ENCODE measurements at regions not wholly inside any gene's neighbourhood (a gene's known extent, or its start where the extent isn't known, plus 50 kb on each side); places are given as distances from the start of the nearest gene placed in this dataset.
"Not testable (repeated sequence)": the region's sequence is repeated elsewhere in the genome, so short reads cannot be mapped to it uniquely, and the experiment has no call there.

DNA sequence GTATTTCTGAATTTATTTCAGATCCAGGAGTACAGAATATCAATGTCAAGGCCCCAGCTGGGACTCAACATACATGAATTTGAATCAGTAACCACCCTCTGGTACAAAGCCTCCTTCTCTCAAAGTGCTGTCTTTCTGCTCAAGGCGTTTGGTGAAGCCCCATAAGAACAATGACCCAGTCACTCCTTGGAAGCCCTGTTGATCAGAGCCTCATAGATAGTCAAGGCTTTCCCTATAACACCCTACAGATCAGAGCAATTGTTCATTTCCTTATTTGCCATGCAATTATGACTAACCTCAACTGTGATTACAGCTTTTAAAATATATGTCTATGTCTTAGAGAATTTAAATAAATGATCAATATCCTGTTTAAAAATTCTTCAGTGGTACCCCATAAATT, 159.1 kb upstream of the CREB1 start:
- no peak for TF ChIP-seq POLR2A (IDR thresholded peaks at IDR 0.05)
- TF ChIP-seq, protein P1, sequence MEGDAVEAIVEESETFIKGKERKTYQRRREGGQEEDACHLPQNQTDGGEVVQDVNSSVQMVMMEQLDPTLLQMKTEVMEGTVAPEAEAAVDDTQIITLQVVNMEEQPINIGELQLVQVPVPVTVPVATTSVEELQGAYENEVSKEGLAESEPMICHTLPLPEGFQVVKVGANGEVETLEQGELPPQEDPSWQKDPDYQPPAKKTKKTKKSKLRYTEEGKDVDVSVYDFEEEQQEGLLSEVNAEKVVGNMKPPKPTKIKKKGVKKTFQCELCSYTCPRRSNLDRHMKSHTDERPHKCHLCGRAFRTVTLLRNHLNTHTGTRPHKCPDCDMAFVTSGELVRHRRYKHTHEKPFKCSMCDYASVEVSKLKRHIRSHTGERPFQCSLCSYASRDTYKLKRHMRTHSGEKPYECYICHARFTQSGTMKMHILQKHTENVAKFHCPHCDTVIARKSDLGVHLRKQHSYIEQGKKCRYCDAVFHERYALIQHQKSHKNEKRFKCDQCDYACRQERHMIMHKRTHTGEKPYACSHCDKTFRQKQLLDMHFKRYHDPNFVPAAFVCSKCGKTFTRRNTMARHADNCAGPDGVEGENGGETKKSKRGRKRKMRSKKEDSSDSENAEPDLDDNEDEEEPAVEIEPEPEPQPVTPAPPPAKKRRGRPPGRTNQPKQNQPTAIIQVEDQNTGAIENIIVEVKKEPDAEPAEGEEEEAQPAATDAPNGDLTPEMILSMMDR (IDR thresholded peaks at IDR 0.05), result no peak
- Histone ChIP-seq H3K4me1 (no peaks in the 10 kb centered on the region), H3K36me3 (no peaks in the 10 kb centered on the region), H3K4me3 (no peak overlapping the region), H3K27ac (no peak overlapping the region), H3K9me3 (peaks cover 0 to 16% (median 0%) of the 10 kb centered on the region in 12 donors), H3K27me3 (no peaks in the 10 kb centered on the region)
- WGBS, 4 donors, result 72 to 86% (median 74%) methylated on average over 1 of the region's 1 CpG
- ATAC-seq, result no peak
- no peak for DNase-seq
- intact Hi-C loops (cut with DNase I), result no loop called here

DNA sequence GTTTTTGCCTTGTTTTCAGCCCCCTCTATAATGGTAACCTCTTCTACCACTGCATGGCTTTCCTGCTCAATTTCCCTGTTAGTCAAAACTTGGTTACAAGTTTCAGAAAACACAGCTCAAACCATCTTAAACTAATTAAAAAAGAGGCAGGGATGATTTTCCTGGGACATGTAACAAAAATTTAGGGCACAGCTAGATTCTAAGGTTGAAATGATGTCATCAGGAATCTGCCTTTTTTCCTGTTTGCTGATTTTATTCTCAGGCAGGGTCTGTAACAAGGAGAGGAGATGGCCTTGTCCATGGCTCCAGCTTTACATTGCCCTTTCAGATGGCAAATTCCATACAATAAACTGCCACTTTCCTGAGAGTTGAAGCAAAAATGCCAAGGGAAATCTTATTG, 157.9 kb upstream of the CREB1 start:
- H3K27ac ChIP-seq, result no peak overlapping the region
- ATAC-seq (no peak), DNase-seq (no peak)
- TF ChIP-seq, protein P1 (IDR thresholded peaks at IDR 0.05), result no peak
- no peak for TF ChIP-seq POLR2A (IDR thresholded peaks at IDR 0.05)
- intact Hi-C loops (cut with DNase I), result no loop called here
- no peaks in the 10 kb centered on the region for H3K4me1 ChIP-seq
- peaks cover 0 to 23% (median 0%) of the 10 kb centered on the region in 12 donors for H3K9me3 ChIP-seq
- H3K36me3 ChIP-seq, result no peaks in the 10 kb centered on the region
- no peak overlapping the region for H3K4me3 ChIP-seq
- no peaks in the 10 kb centered on the region for H3K27me3 ChIP-seq

DNA sequence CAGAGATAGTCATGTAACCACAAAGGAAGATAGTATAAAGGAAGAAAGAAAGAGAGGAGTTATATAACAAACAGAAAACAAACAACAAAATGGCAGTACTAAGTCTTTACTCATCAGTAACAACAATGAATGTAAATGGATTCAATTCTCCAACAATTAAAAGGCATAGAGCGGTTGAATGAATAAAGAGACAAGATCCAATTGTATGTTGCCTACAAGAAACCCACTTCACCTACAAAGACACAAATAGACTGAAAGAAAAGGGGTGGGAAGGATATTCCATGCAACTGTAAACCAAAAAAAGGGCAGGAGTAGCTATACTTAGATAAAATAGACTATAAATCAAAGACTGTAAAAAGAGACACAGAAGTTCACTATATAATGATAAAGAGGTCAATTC, 157.3 kb upstream of the CREB1 start:
- WGBS, 4 donors, result 94 to 99% (median 96%) methylated on average over 1 of the region's 1 CpG
- TF ChIP-seq, protein P1 (IDR thresholded peaks at IDR 0.05), result no peak
- TF ChIP-seq POLR2A (IDR thresholded peaks at IDR 0.05), result no peak

DNA sequence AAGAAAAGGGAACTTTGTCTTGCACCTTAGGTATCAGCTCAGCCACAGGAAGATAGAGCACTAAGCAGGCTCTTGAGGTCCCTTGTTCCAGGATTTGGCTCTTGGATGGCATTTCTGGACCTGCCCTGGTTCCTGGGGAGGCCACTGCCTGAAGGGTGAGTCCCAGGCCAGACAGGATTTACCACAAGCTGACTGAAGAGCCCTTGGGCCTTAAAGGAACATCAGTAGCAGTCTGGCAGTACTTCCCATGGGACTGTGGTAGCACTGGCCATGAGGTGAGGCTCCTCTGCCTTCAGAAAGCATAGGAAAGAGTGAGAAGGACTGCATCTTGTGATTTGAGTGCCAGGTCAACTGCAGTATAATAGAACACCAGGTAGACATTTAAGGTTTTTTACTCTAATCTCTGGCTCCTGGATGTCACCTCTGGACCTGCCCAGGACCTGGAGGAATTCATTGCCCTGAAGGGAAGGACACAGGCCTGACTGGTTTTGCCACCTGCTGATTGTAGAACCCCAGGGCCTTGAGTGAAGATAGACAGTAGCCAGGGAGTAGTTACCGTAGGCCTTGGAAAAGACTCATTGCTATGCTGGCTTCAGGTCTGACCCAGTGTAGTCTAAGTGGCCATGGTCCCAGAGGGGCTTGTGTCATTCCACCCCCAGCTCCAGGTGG, 154.4 kb upstream of the CREB1 start:
- no peaks in the 10 kb centered on the region for H3K36me3 ChIP-seq
- no peak for DNase-seq
- H3K4me1 ChIP-seq, result no peaks in the 10 kb centered on the region
- 88 to 100% (median 93%) methylated on average over 1 of the region's 1 CpG for WGBS, 4 donors
- no peaks in the 10 kb centered on the region for H3K27me3 ChIP-seq
- H3K4me3 ChIP-seq, result no peak overlapping the region
- H3K27ac ChIP-seq, result no peak overlapping the region
- intact Hi-C loops (cut with DNase I), result no loop called here
- H3K9me3 ChIP-seq, result peaks cover 0 to 50% (median 16%) of the 10 kb centered on the region in 12 donors
- no peak for ATAC-seq
- no peak for TF ChIP-seq POLR2A (IDR thresholded peaks at IDR 0.05)
- TF ChIP-seq, protein P1 (IDR thresholded peaks at IDR 0.05), result no peak

More for the DNA sequence above, 157.3 kb upstream of the CREB1 start:
- Histone ChIP-seq H3K27ac (no peak overlapping the region), H3K36me3 (no peaks in the 10 kb centered on the region), H3K9me3 (peaks cover 0 to 26% (median 1%) of the 10 kb centered on the region in 12 donors), H3K4me3 (no peak overlapping the region), H3K27me3 (no peaks in the 10 kb centered on the region), H3K4me1 (no peaks in the 10 kb centered on the region)
- no peak for DNase-seq
- intact Hi-C loops (cut with DNase I), result no loop called here
- ATAC-seq, result no peak

DNA sequence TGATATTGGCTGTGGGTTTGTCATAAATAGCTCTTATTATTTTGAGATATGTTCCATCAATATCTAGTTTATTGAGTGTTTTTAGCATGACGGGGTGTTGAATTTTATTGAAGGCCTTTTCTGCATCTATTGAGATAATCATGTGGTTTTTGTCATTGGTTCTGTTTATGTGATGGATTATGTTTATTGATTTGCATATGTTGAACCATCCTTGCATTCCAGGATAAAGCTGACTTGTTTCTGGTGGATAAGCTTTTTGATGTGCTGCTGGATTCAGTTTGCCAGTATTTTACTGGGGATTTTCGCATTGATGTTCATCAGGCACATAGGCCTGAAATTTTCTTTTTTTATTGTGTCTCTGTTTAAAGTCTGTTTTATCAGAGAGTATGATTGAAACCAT, 151.1 kb upstream of the CREB1 start:
- 90 to 95% (median 91%) methylated on average over 2 of the region's 2 CpGs for WGBS, 4 donors
- ATAC-seq; DNase-seq; intact Hi-C loops (cut with DNase I); H3K36me3 ChIP-seq; H3K4me3 ChIP-seq; H3K27me3 ChIP-seq; H3K27ac ChIP-seq; H3K4me1 ChIP-seq: not testable (repeated sequence)
- H3K9me3 ChIP-seq, result peaks cover 0 to 58% (median 14%) of the 10 kb centered on the region in 12 donors

All from heart left ventricle (tissue), 16 donors.